Activated CD8-positive, alpha-beta memory T cell treated with anti-CD3 and anti-CD28 coated beads, Interleukin-2, amount 10 ng/mL, durations not matched to agents 7 days and 5 days (primary cell): ENCODE measurements at regions not wholly inside any gene's neighbourhood (a gene's known extent, or its start where the extent isn't known, plus 50 kb on each side); places are given as distances from the start of the nearest gene placed in this dataset.

Source experiments
- ATAC-seq: fragments of 150-1000 bp; cut with Tn5 transposase; one replicate; pipeline ENCODE4 v1.10.0; 2021; ENCODE audit warnings: moderate library complexity
- CTCF ChIA-PET: fragments of 350-600 bp; sonication (Branson Sonifier 250); formaldehyde crosslinking; loops from one replicate; lab custom pipeline; 2021; ENCODE audit warnings: antibody characterized with exemption; lab: Charles Lee
- DNase-seq: peaks from one replicate; pipeline ENCODE4 v3.0.0-alpha.2; 2020
- H3K27ac Mint-ChIP-seq: one replicate; pipeline ENCODE4 v1.8.0; 2021; ENCODE audit warnings: mild to moderate bottlenecking, mixed read lengths
- H3K27me3 Mint-ChIP-seq: one replicate; pipeline ENCODE4 v1.8.0; 2021; ENCODE audit warnings: mixed read lengths
- H3K36me3 Mint-ChIP-seq: one replicate; pipeline ENCODE4 v1.8.0; 2021; ENCODE audit warnings: mild to moderate bottlenecking, mixed read lengths
- H3K4me1 Mint-ChIP-seq: one replicate; pipeline ENCODE4 v1.8.0; 2021; ENCODE audit warnings: mixed read lengths
- H3K4me3 Mint-ChIP-seq: one replicate; pipeline ENCODE4 v1.8.0; 2021; ENCODE audit warnings: mild to moderate bottlenecking, moderate library complexity, mixed read lengths
- H3K9me3 Mint-ChIP-seq: one replicate; pipeline ENCODE4 v1.8.0; 2022; ENCODE audit warnings: low read depth, mixed read lengths

DNA sequence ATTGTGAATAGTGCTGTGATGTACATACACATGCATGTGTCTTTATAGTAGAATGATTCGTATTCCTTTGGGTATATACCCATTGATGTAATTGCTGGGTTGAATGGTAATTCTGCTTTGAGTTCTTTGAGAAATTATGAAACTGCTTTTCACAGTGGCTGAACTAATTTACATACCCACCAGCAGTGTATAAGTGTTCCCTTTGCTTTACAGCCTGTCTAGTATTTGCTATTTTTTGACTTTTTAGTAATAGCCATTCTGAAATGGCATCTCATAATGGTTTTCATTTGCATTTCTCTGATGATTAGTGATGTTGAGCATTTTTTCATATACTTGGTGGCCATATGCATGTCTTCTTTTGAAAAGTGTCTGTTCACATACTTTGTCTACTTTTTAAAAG, 54.5 kb upstream of the FAM78B start:
- Mint-ChIP-seq H3K4me1 (no peaks in the 10 kb centered on the region), H3K9me3 (peaks cover 2% of the 10 kb centered on the region), H3K36me3 (no peaks in the 10 kb centered on the region), H3K4me3 (no peak overlapping the region), H3K27me3 (no peaks in the 10 kb centered on the region), H3K27ac (no peak overlapping the region)
- CTCF ChIA-PET, result no interaction called here
- ATAC-seq, result no peak
- DNase-seq, result no peak

DNA sequence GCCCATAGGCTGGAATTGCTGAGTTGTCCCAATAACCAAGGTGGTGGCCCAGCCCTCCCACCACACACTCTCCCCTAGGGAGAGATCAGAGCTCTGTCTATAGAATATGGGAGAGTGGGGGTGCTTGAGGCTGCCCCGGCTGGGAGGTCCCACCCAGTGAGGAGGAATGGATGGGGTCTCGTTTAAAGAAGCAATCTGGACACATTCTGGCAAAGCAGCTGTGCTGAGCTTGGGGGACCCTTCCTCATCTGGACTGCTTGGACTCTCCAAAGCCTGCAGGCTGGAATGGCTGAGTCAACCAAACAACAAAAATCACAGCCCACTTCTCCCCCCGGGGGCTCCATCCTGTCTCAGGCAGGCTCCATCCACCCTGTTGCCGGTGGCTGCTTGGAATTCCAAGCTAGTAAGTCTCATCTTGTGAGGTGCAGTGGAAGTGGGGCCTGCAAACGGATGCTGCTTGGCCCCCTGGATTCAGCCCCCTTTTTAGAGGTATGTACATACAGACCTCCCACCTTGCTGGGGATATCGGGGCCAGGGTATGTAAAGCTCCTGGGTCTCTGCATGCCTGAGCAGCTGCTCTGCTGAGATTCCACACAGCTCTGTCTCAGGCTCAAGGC, 67.1 kb upstream of the FAM78B start:
- Mint-ChIP-seq H3K36me3 (no peaks in the 10 kb centered on the region), H3K4me3 (no peak overlapping the region), H3K4me1 (no peaks in the 10 kb centered on the region), H3K27ac (no peak overlapping the region), H3K27me3 (no peaks in the 10 kb centered on the region), H3K9me3 (peaks cover 6% of the 10 kb centered on the region)
- CTCF ChIA-PET, result no interaction called here
- DNase-seq, result no peak
- ATAC-seq, result no peak

DNA sequence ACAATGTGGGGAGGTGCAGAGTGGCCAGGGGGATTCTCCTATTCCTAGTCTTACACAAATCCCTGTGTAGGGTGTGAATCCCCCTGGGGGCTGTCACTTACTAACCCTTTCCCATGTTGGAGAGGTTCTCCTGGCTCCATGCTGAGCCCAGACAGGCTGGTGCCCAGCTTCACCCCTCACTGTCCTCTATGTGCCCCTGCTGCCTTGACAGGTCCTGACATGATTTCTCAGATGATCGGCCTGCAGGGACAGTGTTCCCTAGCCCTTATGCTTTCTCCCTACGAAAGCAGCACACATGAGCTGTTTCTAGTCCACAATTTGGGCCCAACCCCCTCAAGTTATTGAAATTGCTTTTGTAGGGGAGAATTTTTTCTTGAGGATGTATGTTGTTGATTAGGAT, 68.9 kb upstream of the FAM78B start:
- H3K9me3 Mint-ChIP-seq, result peaks cover 6% of the 10 kb centered on the region
- no peaks in the 10 kb centered on the region for H3K4me1 Mint-ChIP-seq
- H3K27me3 Mint-ChIP-seq, result no peaks in the 10 kb centered on the region
- ATAC-seq (no peak), DNase-seq (no peak)
- CTCF ChIA-PET, result no interaction called here
- no peaks in the 10 kb centered on the region for H3K36me3 Mint-ChIP-seq
- no peak overlapping the region for H3K27ac Mint-ChIP-seq
- no peak overlapping the region for H3K4me3 Mint-ChIP-seq

DNA sequence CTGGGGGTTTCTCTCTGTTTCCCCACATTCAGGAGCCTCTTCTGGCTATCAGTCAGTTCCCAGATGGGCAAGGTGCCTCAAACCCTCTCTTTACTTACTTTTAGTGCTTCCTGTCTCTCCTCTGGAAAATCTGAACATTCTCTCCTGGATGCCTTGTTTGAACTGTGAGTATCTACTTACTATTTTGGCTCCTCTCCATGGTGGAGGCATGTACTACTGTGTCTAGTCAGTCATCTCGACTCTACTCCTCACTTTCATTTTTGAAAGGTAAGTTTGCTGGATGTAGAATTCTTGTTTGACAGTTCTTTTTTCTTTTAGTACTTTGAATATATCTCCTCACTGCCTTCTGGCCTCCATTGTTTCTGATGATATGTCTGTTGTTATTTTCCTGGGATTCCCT, 70.9 kb upstream of the FAM78B start:
- DNase-seq (no peak), ATAC-seq (no peak)
- Mint-ChIP-seq H3K4me3 (no peak overlapping the region), H3K27me3 (no peaks in the 10 kb centered on the region), H3K27ac (no peak overlapping the region), H3K36me3 (no peaks in the 10 kb centered on the region), H3K4me1 (no peaks in the 10 kb centered on the region), H3K9me3 (no peaks in the 10 kb centered on the region)
- CTCF ChIA-PET, result no interaction called here

- Mint-ChIP-seq H3K4me1 (no peaks in the 10 kb centered on the region), H3K36me3 (no peaks in the 10 kb centered on the region), H3K9me3 (no peaks in the 10 kb centered on the region), H3K4me3 (no peak overlapping the region), H3K27me3 (no peaks in the 10 kb centered on the region), H3K27ac (no peak overlapping the region)
- DNase-seq (no peak), ATAC-seq (no peak)
- CTCF ChIA-PET, result no interaction called here
These were observed 86.4 kb upstream of the FAM78B start for GRCh38 chr1:166253076-166253779.

DNA sequence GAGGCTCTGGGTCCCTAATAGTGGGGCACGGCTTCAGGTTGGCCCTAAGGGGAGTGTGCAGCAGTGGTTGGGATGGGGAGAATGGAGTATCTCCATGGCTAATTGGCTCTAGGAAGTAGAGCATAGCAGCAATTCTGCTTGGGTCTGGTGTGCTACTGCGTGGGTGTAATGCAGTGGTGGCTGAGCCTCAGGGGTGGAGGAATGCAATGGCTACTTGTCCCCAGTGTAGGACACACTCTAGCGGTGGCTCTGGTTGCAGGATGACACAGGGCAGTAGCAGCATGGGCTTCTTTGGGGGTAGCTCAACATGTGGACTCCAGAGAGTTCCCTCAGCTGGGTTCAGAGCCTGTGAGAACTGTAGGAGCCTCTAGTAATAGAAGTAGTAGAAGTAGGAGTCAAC, 91.2 kb upstream of the FAM78B start:
- H3K4me1 Mint-ChIP-seq, result no peaks in the 10 kb centered on the region
- H3K9me3 Mint-ChIP-seq, result no peaks in the 10 kb centered on the region
- no peaks in the 10 kb centered on the region for H3K36me3 Mint-ChIP-seq
- DNase-seq (no peak), ATAC-seq (no peak)
- no peak overlapping the region for H3K4me3 Mint-ChIP-seq
- CTCF ChIA-PET, result no interaction called here
- H3K27ac Mint-ChIP-seq, result no peak overlapping the region
- no peaks in the 10 kb centered on the region for H3K27me3 Mint-ChIP-seq

DNA sequence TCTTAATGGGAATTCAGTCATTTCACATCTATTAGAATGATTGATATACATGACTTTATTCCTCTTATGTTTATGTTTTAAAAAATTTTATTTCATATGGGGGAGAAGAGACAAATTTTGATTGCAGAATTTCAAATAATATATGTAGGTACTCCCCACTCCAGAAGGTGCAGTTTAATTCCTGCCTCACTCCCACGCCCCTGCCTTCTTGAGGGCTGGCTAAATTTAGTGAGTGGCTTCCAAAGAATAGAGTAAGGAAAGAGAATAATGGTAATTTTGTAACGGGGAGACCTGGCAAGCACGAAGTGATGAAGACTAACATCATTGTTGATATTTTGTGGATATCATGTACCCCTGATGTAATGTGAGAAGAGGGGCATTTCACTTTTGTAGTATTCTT, 94.7 kb upstream of the FAM78B start:
- no peaks in the 10 kb centered on the region for H3K9me3 Mint-ChIP-seq

GRCh38 chr1:166270476-166271150, 103.8 kb upstream of the FAM78B start:
- CTCF ChIA-PET, result no interaction called here
- H3K27me3 Mint-ChIP-seq, result no peaks in the 10 kb centered on the region
- no peak for DNase-seq
- no peak overlapping the region for H3K4me3 Mint-ChIP-seq
- no peak overlapping the region for H3K27ac Mint-ChIP-seq
- ATAC-seq, result no peak
- no peaks in the 10 kb centered on the region for H3K4me1 Mint-ChIP-seq
- H3K9me3 Mint-ChIP-seq, result no peaks in the 10 kb centered on the region
- no peaks in the 10 kb centered on the region for H3K36me3 Mint-ChIP-seq

More for the DNA sequence above, 94.7 kb upstream of the FAM78B start:
- H3K36me3 Mint-ChIP-seq, result no peaks in the 10 kb centered on the region
- CTCF ChIA-PET, result no interaction called here
- ATAC-seq, result no peak
- no peak overlapping the region for H3K27ac Mint-ChIP-seq
- no peak for DNase-seq
- H3K4me1 Mint-ChIP-seq, result no peaks in the 10 kb centered on the region
- H3K27me3 Mint-ChIP-seq, result no peaks in the 10 kb centered on the region
- H3K4me3 Mint-ChIP-seq, result no peak overlapping the region

DNA sequence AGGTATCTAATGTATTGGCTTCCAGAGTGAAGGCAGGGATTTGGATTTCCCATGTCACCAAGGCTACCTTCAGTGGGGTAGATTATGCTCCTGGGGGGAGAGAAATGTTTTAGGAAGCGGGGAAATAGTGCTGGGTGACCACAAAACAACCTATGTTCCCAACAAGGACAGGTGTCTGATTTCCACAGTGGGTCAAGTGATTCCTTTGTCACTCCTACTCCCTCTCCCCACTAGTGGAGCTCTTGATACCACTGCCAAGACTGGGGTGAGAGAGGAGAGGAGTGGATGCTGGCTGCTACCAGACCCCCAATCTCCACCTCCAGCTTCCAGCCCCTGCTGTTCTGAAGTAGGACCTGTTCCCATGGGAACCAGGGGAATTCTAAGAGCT, 104.3 kb upstream of the FAM78B start:
- CTCF ChIA-PET, result no interaction called here
- no peak for DNase-seq
- Mint-ChIP-seq H3K9me3 (no peaks in the 10 kb centered on the region), H3K36me3 (no peaks in the 10 kb centered on the region), H3K4me1 (no peaks in the 10 kb centered on the region), H3K4me3 (no peak overlapping the region), H3K27ac (no peak overlapping the region), H3K27me3 (no peaks in the 10 kb centered on the region)
- ATAC-seq, result no peak

DNA sequence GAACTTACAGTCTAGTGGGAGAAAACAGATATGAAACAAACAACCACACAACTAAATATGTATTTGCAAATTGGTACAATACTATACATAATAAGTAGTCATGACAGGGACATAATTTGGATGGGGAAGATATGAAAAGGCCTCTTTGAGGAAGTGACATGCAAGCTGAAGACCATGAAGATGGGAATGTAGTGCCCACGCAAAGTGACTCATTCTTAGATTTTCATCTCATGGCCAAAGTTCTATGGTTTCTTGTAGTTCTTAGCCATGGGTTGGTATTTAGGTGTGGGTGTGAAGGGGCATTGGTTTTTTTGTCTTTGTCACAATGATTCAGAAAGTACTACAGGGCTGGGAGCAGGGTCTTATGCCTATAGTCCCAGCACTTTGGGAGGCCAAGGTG, 105.4 kb upstream of the FAM78B start:
- no peaks in the 10 kb centered on the region for H3K4me1 Mint-ChIP-seq
- DNase-seq (no peak), ATAC-seq (no peak)
- H3K36me3 Mint-ChIP-seq, result no peaks in the 10 kb centered on the region
- H3K9me3 Mint-ChIP-seq, result no peaks in the 10 kb centered on the region
- H3K4me3 Mint-ChIP-seq, result no peak overlapping the region
- CTCF ChIA-PET, result no interaction called here
- H3K27me3 Mint-ChIP-seq, result no peaks in the 10 kb centered on the region
- H3K27ac Mint-ChIP-seq, result no peak overlapping the region

DNA sequence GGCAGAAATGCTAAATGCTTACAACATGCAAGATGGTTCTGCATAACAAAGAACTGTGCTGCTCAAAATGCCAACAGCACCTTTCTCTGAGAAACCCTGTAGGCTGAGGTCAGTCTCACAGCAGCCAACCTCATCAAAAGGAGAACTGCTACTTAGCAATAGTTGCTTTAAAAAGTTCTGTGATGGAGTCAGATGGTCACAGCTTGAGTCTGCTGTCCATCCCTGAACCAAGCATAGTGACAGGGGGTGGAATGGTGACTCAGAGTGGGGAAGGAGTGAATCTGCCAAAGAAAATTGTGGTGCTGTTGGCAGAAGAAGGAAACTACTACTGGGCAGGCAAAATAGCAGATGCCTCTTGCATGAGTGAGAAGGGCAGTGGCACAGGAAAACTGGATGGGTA, 106.0 kb upstream of the FAM78B start:
- no peaks in the 10 kb centered on the region for H3K27me3 Mint-ChIP-seq
- no peaks in the 10 kb centered on the region for H3K4me1 Mint-ChIP-seq
- H3K27ac Mint-ChIP-seq, result no peak overlapping the region
- H3K4me3 Mint-ChIP-seq, result no peak overlapping the region
- CTCF ChIA-PET, result no interaction called here
- no peaks in the 10 kb centered on the region for H3K36me3 Mint-ChIP-seq
- no peaks in the 10 kb centered on the region for H3K9me3 Mint-ChIP-seq
- ATAC-seq (no peak), DNase-seq (no peak)

DNA sequence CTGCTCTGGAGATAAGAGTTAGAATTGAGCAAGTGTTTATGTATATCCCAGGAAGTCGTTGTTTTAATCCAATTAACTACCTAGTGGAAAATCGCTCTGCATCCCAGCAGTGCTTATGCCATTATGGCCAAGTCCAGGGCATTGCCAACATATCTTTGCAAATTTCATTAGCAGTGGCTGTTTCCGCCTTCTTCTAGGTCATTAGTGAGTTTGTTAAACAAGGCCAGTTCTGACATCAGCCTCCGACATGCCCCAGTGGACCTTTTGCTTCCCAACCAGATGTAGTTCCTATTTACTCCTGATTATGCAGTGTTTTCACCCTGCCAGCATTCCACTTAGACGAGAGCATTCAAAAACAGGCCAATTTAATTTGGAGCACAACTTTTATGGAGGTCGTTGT, 106.8 kb upstream of the FAM78B start:
- Mint-ChIP-seq H3K27ac (no peak overlapping the region), H3K4me3 (no peak overlapping the region), H3K4me1 (no peaks in the 10 kb centered on the region), H3K36me3 (no peaks in the 10 kb centered on the region), H3K9me3 (no peaks in the 10 kb centered on the region), H3K27me3 (no peaks in the 10 kb centered on the region)
- DNase-seq (no peak), ATAC-seq (no peak)
- CTCF ChIA-PET, result no interaction called here

- no peak for ATAC-seq
- Mint-ChIP-seq H3K4me3 (no peak overlapping the region), H3K27me3 (no peaks in the 10 kb centered on the region), H3K9me3 (no peaks in the 10 kb centered on the region), H3K36me3 (no peaks in the 10 kb centered on the region), H3K4me1 (no peaks in the 10 kb centered on the region), H3K27ac (no peak overlapping the region)
- CTCF ChIA-PET, result no interaction called here
- no peak for DNase-seq
These were observed 115.8 kb upstream of the FAM78B start for GRCh38 chr1:166282391-166283137.

DNA sequence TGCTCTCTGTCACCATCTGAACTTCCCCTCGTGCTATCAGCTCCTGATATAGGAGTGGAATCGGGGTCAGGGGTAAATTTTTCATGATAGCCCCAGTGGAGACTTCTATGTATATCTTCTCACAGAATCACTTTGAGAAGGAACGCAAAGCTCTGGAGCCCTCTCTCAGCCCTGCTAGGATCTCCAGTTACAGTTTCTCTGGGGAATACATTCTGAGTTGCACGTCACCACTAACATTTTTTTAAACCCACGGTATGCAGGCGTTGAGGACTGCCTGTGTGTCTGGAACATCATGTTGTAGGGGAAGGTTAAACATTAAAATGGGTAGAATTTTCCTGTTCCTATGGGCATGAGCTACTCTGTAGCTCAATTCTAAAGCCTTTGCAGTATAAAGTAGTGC, 116.4 kb upstream of the FAM78B start:
- Mint-ChIP-seq H3K36me3 (no peaks in the 10 kb centered on the region), H3K4me3 (no peak overlapping the region), H3K9me3 (no peaks in the 10 kb centered on the region), H3K27ac (no peak overlapping the region), H3K4me1 (no peaks in the 10 kb centered on the region), H3K27me3 (no peaks in the 10 kb centered on the region)
- DNase-seq, result no peak
- CTCF ChIA-PET, result no interaction called here
- no peak for ATAC-seq
